ENCODE measurements at regions not wholly inside any gene's neighbourhood (a gene's known extent, or its start where the extent isn't known, plus 50 kb on each side); places are given as distances from the start of the nearest gene placed in this dataset.
"Not testable (repeated sequence)": the region's sequence is repeated elsewhere in the genome, so short reads cannot be mapped to it uniquely, and the experiment has no call there.

GRCh38 chr7:4436936-4437335 is 245.2 kb upstream of the FOXK1 start:
- no peak for FAIRE-seq
- DNase-seq (ENCODE audit: insufficient read length, low spot score) = no peak

- FAIRE-seq (no peak), DNase-seq (ENCODE audit: insufficient read length, low spot score) (no peak)
Observed at GRCh38 chr7:4437916-4438315, 244.2 kb upstream of the FOXK1 start.

- FAIRE-seq (no peak), DNase-seq (ENCODE audit: insufficient read length, low spot score) (no peak)
Observed at GRCh38 chr7:4438723-4439245, 243.3 kb upstream of the FOXK1 start.

- DNase-seq (ENCODE audit: insufficient read length, low spot score) (no peak), FAIRE-seq (no peak)
Observed at GRCh38 chr7:4439444-4439843, 242.7 kb upstream of the FOXK1 start.

- DNase-seq (ENCODE audit: insufficient read length, low spot score) (no peak), FAIRE-seq (no peak)
Observed at GRCh38 chr7:4444106-4444505, 238.0 kb upstream of the FOXK1 start.

- no peak for FAIRE-seq
- DNase-seq (ENCODE audit: insufficient read length, low spot score) = no peak
Observed at GRCh38 chr7:4445777-4446176, 236.3 kb upstream of the FOXK1 start.

GRCh38 chr7:4449263-4449662 is 232.8 kb upstream of the FOXK1 start:
- DNase-seq (ENCODE audit: insufficient read length, low spot score) = no peak
- no peak for FAIRE-seq

GRCh38 chr7:4450483-4450882 is 231.6 kb upstream of the FOXK1 start:
- FAIRE-seq = no peak
- no peak for DNase-seq (ENCODE audit: insufficient read length, low spot score)

- no peak for FAIRE-seq
- DNase-seq (ENCODE audit: insufficient read length, low spot score) = no peak
Observed at GRCh38 chr7:4460597-4460996, 221.5 kb upstream of the FOXK1 start.

GRCh38 chr7:4461531-4461930 is 220.6 kb upstream of the FOXK1 start:
- no peak for DNase-seq (ENCODE audit: insufficient read length, low spot score)
- no peak for FAIRE-seq

GRCh38 chr7:4468320-4469102 is 213.6 kb upstream of the FOXK1 start:
- FAIRE-seq (no peak), DNase-seq (ENCODE audit: insufficient read length, low spot score) (no peak)

- FAIRE-seq = no peak
Observed at GRCh38 chr7:4470246-4470645, 211.8 kb upstream of the FOXK1 start.

GRCh38 chr7:4472728-4473127 is 209.4 kb upstream of the FOXK1 start:
- DNase-seq (ENCODE audit: insufficient read length, low spot score) (no peak), FAIRE-seq (no peak)

More at GRCh38 chr7:4470246-4470645, 211.8 kb upstream of the FOXK1 start:
- no peak for DNase-seq (ENCODE audit: insufficient read length, low spot score)

- no peak for FAIRE-seq
Observed at GRCh38 chr7:4479367-4480039, 202.6 kb upstream of the FOXK1 start.

GRCh38 chr7:4480131-4480530 is 202.0 kb upstream of the FOXK1 start:
- not testable (repeated sequence) for FAIRE-seq; DNase-seq (ENCODE audit: insufficient read length, low spot score)

More at GRCh38 chr7:4479367-4480039, 202.6 kb upstream of the FOXK1 start:
- DNase-seq (ENCODE audit: insufficient read length, low spot score) = peak; percentile 42

- no peak for FAIRE-seq
- DNase-seq (ENCODE audit: insufficient read length, low spot score) = no peak
Observed at GRCh38 chr7:4483851-4484250, 198.2 kb upstream of the FOXK1 start.

GRCh38 chr7:4484545-4484944 is 197.6 kb upstream of the FOXK1 start:
- FAIRE-seq (no peak), DNase-seq (ENCODE audit: insufficient read length, low spot score) (no peak)

- FAIRE-seq (no peak), DNase-seq (ENCODE audit: insufficient read length, low spot score) (no peak)
Observed at GRCh38 chr7:4486907-4487306, 195.2 kb upstream of the FOXK1 start.

- FAIRE-seq; DNase-seq (ENCODE audit: insufficient read length, low spot score): not testable (repeated sequence)
Observed at GRCh38 chr7:4496911-4497310, 185.2 kb upstream of the FOXK1 start.

GRCh38 chr7:4500812-4501211 is 181.3 kb upstream of the FOXK1 start:
- FAIRE-seq = no peak
- no peak for DNase-seq (ENCODE audit: insufficient read length, low spot score)

- DNase-seq (ENCODE audit: insufficient read length, low spot score); FAIRE-seq: not testable (repeated sequence)
Observed at GRCh38 chr7:4507886-4508285, 174.2 kb upstream of the FOXK1 start.

GRCh38 chr7:4513450-4513849 is 168.6 kb upstream of the FOXK1 start:
- no peak for DNase-seq (ENCODE audit: insufficient read length, low spot score)

More at GRCh38 chr7:4513450-4513849, 168.6 kb upstream of the FOXK1 start:
- FAIRE-seq = no peak

Measured in GM19239 (cell line).